DMS114 treated with DMSO at 0.1 percent for 48 hours (cell line): ENCODE measurements at regions not wholly inside any gene's neighbourhood (a gene's known extent, or its start where the extent isn't known, plus 50 kb on each side); places are given as distances from the start of the nearest gene placed in this dataset.
A peak's percentile ranks its signal among the peaks of the same experiment; 100 is the strongest.

Experiments
- DNase-seq: peaks from one replicate; lab custom pipeline; 2025; ENCODE audit not compliant: unreplicated experiment; lab: John Stamatoyannopoulos, UW

DNA sequence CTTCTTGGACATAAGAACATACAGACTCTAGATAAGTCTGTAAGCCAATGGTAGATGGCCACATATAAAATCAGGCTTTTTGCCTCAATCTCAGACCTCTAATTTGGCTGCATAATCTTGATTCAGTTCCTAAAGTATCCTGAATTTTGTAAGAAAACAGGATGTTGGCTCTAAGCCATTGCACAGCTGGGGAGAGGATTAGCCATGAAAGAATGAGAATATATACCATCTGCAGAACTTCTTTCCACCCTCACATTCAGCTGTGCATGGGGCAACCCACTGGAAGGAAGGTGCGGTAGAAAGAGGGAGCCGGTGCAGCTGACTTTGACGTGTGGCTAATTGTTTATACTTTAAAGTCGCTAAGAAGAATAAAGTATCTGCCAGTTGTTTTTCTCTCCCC lies 1061.6 kb upstream of the FAM98A start:
- no peak for DNase-seq

DNA sequence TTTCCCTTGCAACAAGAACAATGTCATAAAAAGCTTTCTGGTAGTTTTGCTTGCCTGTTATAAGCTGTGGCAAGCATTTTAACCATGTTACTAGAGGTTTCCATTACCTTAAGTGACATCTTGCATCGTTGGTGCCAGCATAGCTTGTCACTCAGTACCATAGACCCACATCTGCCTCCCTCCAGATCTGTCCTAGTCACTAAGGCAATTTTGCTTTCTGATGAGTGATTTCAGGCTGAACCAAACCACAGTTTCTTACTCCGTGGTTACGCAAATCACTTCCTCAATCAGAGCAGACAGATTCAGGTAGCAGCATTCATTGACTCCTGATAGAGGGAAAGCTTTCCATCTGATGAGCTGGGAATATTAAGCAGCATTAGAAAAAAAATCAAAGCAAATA lies 1057.5 kb upstream of the FAM98A start:
- no peak for DNase-seq

DNA sequence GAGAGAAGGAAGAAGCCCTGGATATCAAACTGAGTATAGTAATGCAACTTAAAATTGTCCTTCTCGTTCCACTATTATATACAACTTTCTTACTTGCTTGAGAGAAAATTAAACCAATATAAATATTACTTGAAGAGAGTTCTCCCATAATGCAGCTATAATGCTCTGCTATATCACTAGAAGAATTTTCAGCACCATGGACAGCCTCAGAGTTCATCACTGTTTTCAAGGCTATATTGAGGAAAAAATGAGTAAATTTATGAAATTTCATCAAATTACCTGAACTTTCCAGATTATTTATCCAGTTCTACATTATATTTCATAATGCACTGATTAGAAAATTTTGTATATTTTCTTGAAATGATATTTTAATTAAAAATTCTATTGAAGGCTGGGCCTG lies 1053.5 kb upstream of the FAM98A start:
- no peak for DNase-seq

DNA sequence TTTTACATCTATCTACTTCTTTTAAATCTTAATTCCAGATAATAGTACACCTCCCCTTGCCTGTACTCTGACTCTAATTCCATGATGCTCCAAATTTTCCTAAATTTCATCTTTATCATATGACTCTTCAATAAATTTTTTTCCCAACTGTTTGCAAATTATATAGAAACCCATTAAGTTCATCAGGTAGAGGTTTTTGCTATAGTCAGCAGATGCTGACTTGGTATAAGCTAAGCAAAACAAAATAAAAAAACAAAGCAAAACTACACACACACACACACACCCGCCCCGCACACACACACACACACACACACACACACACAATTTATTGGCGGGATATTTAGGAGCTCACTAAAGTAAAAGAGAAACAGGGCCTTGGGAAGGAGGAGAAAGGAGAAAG lies 1047.8 kb upstream of the FAM98A start:
- no peak for DNase-seq

DNA sequence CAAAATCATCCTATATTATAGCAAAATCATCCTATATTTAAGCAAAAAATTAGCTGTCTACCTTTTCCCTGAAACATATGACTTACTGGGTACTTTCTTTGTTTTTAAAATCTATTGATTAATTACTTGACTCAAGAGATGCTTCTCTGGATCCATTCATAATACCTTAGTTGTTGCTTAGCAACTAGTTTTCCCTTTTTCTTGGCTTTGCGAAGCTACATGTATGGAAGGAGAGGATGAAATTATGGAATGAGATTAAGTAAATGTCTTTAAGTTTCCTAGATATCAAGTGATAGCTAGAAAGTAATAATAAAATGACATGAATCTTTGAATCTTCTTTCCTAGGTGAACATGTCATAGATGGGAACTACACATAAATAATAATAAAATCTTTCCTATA lies 1033.2 kb upstream of the FAM98A start:
- DNase-seq, result no peak

DNA sequence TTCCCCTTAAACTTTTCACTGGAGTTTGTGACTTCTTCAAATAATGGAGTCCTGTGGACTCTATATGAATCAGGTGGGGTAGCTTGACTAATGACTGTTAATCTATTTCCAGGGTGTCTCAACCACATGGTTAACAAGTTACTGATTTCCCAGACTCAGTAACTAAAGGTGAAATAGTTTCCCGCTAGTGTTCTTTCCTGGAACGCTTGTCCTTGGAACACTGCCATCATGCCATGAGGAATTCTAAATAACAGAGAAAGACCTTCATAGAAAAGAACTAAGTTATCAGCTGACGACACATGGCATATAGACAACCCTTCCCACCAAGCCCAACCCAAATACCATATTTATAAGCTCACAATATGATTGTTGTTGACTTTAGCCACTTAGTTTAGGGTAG lies 1027.9 kb upstream of the FAM98A start:
- DNase-seq, result no peak

DNA sequence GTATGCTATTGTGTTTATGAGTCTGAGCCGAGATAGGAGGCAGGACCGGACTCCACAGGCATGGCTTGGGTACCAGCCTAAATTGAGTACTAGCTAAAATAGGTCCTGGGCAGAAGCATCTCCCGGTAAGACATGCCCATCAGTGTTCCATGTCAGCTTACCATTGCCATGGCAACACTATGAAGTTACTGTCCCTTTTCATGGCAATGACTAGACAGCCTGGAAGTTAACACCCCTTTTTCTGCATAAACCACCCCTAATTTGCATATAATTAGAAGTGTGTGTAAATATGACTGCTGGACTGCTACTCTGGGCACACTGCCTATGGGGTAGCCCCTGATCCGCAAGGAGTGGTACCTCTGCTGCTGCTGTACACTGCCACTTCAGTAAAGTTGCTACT lies 1005.1 kb upstream of the FAM98A start:
- no peak for DNase-seq

DNA sequence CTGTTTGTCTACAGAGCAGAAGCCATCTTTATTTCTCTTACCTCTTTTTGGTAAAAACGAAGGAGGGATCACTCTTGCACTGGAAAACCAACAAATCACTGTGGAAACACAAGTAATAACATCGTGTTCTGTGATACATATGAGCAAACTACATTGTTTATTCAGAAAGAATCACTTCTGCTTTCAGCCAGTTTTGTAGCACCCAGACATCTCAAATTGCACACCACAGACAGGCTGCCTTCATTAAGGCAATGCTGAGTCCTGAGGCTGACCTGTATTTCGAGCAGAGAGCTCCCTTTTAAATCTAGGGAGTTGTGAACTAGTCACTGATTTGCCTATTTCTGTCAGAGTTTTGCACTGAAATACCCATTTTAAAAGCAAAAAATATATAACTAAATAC lies 1003.2 kb upstream of the FAM98A start:
- DNase-seq, result no peak

DNA sequence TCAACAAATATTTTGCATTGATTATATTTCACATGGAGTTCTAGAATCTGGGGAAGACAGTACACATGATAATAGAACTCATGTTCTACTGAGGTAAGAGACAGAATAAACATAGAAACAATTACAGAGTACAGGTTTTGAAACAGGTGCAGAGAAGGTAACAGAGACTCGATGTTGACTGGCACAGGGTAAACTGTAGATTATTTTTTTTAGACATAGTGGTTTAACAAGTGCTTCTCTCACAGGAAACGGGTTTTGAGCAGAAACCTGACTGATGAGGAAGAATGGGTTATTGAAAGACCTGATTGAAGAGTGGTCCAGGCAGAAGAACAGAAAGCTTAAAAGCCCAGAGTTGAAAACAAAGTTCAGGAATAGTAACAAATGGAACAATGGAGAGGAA lies 1002.5 kb upstream of the FAM98A start:
- DNase-seq, result no peak

DNA sequence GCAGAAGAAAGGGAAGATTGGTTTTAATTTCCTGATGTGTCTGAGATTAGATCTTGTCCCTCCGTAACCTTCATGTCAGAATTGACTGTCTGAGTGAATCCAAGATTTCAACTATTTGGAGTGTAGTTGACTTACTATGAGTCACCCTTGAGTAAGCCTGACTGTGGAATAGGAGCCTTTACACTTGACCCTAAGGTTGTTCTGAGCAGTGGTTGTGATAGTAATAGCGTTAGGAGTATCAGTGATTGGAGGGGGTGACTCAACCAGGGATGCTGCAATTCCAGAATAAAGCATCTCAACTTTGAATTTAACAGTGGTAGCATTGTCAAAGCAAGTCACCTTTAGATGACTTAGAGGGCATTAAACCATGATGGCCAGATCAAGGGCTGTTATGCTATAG lies 979.5 kb upstream of the FAM98A start:
- no peak for DNase-seq

DNA sequence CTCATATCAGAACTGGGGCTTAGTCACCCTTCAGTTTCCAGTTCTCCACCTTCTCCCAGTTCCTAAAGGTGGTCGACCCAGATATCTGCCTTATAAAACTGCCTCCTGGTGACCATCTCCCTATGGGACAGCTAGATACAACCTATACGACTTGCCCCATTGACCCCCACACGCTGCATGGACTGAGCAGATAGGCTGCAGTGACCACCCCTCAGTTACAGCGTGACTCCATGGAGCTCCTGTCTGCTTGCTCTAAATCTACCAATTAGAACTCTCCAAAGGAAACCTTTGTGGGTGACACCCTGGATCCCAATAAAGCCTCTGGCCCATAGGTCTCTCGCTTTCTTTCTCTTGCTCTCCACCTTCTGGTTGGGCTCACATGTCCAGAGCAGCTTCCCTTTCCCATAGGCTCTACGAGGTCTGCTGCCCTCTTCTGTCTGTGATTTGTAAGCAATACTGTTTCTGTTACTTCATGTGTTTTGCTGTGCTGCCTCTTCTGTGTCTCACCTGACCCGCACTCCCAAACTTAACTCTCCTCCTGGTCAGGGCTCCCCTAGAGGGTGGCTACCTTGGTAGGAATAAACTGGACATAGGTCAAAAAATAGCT lies 971.3 kb upstream of the FAM98A start:
- peak; percentile 16 for DNase-seq

DNA sequence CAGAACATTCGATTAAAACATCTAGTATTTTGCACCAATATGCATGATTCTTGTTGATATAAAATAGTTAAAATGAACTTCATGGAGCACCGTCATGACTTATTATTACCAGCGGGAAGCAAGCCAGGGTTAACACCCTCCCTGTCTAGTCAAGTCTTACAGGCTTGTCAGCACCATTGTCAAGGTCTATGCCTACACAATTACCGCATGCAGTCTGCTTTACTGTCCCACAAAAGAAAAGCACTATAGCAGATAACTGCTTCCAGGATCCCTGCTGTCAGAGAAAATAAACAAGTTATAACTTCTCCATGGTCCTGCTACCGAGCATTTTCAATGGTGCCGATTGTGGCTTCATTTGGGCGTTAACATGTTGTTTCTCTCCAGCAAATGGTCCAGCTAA lies 968.0 kb upstream of the FAM98A start:
- DNase-seq, result no peak

DNA sequence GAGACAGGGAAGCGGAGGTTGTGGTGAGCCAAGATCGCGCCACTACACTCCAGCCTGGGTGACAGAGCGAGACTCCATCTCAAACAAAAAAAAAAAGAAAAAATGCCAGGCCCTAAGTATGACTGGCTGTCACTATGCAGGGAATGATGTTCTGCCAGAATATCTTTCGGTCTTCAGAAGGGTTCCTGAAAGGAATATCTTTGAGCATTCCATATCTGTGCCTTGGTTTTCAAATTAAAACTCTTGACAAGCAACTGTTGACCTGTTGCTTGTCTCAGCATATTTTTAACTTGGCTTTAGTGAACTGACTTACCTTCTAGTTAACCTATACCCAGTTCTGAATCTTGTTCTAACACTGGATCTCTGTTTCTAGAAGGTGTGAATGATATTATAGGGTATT lies 953.2 kb upstream of the FAM98A start:
- no peak for DNase-seq

DNA sequence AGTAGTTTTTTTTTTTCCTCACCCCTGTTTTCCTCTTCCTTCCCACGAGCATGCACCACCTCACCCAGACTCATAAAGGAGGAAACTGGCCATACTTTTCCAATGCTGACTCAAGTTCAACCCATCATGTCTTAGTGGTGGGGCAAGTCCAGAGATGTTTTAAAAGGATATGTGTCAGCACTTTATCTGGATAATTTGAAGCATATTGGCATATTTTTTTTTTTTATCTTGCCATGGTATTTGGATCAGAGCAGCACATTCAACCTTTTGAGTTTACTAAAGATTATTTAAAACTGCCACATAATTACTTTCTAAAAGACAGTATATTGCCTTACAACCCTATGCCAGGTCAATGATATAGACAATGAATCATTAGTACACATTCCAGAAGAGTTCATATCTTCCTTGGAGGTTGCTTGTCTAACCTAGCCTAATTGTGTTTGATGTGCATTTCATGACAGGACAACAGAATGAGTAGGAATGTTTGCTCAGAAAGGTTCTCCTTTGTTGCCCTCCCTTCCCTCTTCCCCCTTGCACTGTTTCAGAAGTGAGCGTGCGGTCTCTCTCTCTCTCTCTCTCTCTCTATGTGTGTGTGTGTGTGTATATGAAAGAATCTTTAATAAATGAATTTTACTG lies 950.7 kb upstream of the FAM98A start:
- no peak for DNase-seq

DNA sequence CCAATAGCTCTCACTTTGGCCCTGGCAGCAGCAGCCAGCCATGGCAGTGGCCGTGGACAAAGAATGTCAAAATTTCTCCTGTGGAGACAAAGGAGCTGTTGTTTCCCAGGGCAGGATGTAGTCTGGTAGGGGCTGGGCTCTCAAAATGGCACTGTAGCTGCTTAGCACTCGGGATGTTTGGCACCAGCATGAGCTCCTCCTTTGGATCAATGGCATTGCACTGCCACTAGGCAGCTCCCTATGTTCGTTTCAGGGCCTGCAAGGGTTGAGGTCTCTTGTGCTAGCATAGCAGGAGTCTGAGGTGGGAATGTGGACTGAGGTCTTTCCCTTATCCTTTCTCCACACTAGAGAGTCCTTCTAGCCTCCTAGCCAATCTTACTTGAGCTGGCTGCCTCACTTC lies 948.8 kb upstream of the FAM98A start:
- no peak for DNase-seq

DNA sequence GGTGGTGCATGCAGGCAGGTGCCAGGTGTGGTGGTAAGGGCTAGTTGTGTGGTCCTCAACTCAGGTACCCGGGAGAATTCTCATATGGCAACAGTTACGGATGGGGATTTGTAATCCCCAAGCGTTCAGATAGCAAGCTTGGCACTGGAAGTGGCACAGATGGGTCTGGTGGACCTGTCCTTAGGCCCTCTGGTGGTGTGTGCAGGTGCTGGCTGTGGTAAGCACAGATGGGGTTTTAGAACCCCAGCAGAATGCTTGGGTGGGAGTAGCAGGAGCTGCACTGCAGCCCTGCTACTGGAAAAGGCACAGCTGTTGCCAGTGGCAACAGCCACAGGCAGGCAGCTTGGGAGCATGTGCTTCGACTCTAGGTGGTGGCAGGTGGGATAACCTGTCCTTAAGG lies 948.2 kb upstream of the FAM98A start:
- no peak for DNase-seq

DNA sequence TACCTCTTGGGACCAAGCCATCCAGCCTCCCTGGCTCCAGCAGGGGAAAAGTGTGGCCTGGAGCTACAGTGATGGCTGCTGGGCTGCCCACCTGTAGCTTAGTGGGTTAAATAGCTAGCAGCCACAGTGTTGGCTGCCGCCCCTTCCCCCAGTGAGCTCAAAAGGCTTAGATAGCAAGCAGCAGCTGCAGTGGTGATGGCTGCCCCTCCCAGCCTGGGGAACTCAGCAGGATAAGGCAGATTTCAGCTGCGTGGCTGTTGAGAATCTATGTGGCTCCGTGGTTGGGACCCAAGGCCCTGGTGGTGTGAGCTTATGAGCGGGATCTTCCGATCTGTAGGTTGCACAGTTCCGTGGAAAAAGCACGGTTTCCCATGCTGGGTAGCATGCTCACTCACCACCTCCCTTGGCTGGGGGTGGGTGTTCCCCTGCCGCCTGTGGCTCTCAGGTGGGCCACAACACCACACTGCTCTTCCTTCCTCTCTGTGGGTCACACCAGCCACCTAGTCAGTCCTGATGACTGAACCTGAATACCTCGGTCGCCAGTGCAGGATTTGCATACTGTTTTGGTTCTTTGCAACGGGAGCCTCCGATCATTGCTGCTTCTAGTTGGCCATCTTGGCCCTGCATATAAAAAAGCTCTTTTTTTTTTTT lies 946.5 kb upstream of the FAM98A start:
- no peak for DNase-seq

DNA sequence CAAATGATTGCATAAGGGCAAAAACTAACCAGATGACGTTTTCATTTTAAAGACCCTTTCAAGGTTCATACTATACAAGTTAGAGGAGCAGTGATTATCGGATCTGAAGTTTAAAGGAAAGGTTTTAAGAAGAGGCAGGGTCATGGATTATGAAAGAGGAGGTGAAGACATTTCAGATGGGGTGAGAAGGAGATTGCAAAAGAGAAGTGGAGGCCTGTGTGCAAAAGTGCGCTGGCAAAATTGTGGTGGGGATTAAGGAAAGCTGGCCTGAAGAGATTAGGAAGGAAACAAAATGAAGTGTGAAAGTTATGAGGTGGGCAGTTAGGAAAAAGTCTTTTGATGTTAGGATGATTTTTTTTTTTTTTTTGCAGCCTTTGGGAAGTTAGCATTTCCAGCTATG lies 935.7 kb upstream of the FAM98A start:
- no peak for DNase-seq

DNA sequence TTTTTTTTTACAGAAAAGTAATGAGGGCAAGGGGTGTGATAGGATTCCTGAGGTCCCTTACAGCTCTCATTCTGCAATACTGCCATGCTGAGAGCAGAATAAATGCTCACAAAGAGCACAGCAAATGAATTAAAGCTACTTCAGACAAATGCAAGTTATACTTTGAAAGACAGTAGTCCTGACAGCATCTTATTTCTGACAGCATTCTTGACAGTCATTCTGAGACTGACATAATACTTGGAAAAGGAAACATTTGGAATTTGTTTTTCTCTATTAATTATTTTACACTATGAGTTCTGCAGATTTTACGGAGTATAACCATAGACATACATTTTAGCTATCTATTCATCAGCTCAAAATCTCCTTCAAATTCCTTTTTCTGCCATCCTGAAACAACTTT lies 935.2 kb upstream of the FAM98A start:
- no peak for DNase-seq

DNA sequence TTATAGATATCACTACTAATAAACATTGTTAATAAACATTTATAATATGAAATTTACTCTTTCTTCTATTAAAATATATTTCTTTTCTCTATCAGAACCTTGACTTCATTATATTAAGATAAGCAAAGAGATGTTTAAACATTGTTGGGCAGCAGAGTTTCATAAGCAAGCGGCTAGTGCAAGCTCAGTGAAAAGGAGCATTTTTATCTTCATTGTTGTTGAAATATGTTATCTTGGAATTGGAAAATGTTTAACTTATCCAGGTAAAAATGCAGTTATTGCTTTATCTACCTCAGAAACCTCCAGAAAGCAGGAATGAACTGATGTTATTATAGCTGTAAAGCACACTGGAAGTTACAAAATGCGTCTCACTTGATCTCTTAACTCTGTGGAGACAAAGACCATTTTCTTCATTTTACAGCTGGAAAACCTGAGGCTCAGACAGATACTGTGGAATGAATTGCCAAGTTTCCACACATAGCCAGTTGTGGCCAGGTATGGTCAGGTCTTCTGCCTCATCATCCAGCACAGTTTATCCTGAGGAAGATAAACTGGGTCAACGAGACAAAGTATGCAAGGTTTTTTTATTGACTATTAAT lies 934.6 kb upstream of the FAM98A start:
- DNase-seq, result no peak

DNA sequence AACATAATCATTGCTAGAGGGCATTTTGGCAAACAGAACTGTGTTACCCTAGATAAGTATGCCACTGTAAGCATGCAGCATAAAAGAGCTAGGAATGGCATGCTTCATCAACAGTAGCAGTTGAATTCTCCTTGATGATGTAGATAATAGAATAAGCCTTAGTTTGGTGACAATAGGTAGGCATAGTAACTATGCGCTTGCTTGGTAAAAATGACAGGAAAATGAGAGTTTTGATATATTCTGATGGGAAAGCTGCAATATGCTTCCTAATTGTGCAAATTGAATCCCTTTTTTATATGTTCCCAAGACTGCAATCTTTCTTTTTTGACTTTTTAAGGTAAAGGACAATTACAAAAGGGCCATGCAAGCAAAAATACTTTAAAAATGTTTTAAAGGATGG lies 930.9 kb upstream of the FAM98A start:
- DNase-seq, result no peak

DNA sequence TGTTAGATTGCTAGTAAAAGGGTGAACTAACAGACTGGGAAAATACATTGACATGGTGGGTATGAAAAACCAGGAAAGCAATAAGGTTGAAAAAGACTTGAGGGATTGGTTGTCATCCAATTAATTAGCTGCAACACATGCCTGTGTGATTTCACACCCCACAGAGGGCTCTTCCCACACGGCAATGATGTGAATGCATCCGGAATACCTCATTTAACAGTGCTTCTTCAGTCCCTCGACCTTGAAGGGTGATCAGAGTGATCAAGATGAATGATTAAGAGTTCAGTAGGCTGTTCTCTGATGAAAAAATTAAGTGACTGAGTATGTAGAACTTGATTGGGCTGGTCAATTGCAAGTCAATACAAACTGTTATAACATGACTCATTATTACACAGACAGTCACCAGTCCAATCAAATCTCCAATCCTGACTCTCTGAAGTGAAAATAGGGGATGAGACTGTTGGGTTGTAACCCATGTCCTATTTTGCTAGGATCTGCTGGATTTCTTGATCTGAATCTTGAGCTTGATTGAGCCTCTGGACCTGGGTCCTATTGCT lies 924.9 kb upstream of the FAM98A start:
- no peak for DNase-seq
